ENCODE measurements at regions not wholly inside any gene's neighbourhood (a gene's known extent, or its start where the extent isn't known, plus 50 kb on each side); places are given as distances from the start of the nearest gene placed in this dataset.

DNA sequence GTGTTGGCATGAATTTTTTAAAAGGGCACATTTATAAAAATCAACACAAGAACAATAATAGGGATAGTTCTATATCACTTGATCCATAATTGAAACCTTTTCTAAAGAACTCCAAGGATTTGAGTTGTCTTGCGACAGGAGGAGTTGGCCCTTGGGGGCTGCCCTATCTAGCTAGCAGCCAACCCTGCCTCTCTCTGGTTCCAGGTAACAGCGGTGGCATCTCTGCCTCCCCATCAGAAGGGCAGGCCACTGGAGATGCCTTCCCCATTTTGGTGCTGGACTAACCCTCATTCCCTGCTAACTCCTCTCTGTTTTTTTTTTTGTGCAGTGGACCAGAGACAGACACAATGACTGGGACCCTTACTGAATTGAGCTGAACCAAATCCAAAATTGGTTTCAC is 393.0 kb downstream of the MED10 start:
- H3K27ac ChIP-seq (ENCODE audit: control insufficient read depth, insufficient read depth, low read length), result no peak overlapping the region
- dilution Hi-C loops (cut with MboI; ENCODE audit: extremely low pct_ligation_motif_present, low sequenced_read_pairs), result no loop called here
- H3K4me3 ChIP-seq (ENCODE audit: control insufficient read depth in 2 of 3, extremely low read depth in 1 of 3, insufficient read depth in 2 of 3, low read depth in 1 of 3, low read length in 3 of 3), result no peak overlapping the region
- H3K79me2 ChIP-seq (ENCODE audit: control insufficient read depth, insufficient read depth, low read length), result no peaks in the 10 kb centered on the region
- H3K36me3 ChIP-seq (ENCODE audit: control insufficient read depth in 2 of 2, extremely low read depth in 1 of 2, insufficient read depth in 2 of 2, low read length in 2 of 2), result no peaks in the 10 kb centered on the region
- no peak overlapping the region for H3K4me2 ChIP-seq (ENCODE audit: control insufficient read depth, extremely low read depth, insufficient read depth, low read depth, low read length)
- no peaks in the 10 kb centered on the region for H3K9me1 ChIP-seq (ENCODE audit: control insufficient read depth, extremely low read depth, insufficient read depth, low read length)
- H3K27me3 ChIP-seq (ENCODE audit: control insufficient read depth, extremely low read depth, insufficient read depth, low read length), result no peaks in the 10 kb centered on the region
- no peak for TF ChIP-seq EZH2 (IDR thresholded peaks at IDR 0.05; ENCODE audit: low read length)
- TF ChIP-seq, protein P1, sequence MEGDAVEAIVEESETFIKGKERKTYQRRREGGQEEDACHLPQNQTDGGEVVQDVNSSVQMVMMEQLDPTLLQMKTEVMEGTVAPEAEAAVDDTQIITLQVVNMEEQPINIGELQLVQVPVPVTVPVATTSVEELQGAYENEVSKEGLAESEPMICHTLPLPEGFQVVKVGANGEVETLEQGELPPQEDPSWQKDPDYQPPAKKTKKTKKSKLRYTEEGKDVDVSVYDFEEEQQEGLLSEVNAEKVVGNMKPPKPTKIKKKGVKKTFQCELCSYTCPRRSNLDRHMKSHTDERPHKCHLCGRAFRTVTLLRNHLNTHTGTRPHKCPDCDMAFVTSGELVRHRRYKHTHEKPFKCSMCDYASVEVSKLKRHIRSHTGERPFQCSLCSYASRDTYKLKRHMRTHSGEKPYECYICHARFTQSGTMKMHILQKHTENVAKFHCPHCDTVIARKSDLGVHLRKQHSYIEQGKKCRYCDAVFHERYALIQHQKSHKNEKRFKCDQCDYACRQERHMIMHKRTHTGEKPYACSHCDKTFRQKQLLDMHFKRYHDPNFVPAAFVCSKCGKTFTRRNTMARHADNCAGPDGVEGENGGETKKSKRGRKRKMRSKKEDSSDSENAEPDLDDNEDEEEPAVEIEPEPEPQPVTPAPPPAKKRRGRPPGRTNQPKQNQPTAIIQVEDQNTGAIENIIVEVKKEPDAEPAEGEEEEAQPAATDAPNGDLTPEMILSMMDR (optimal IDR thresholded peaks at IDR 0.05 in 1 of 3, IDR thresholded peaks at IDR 0.05 in 1 of 3, conservative IDR thresholded peaks at IDR 0.05 in 1 of 3; ENCODE audit: extremely low read depth in 1 of 3, insufficient read depth in 2 of 3, low read length in 3 of 3), result no peak
- peaks cover 2% of the 10 kb centered on the region for H3K9me3 ChIP-seq (ENCODE audit: control insufficient read depth, low read depth, low read length)
- no peak overlapping the region for H3K9ac ChIP-seq (ENCODE audit: control insufficient read depth, extremely low read depth, insufficient read depth, low read length)
- no peak overlapping the region for H2AFZ ChIP-seq (ENCODE audit: control insufficient read depth, low read length)
- no peak for FAIRE-seq
- no peak for DNase-seq (ENCODE audit: low read depth, low spot score)
- no peaks in the 10 kb centered on the region for H3K4me1 ChIP-seq (ENCODE audit: control insufficient read depth, extremely low read depth, insufficient read depth, low read length)
- no peaks in the 10 kb centered on the region for H4K20me1 ChIP-seq (ENCODE audit: control insufficient read depth, extremely low read depth, insufficient read depth, low read length)

DNA sequence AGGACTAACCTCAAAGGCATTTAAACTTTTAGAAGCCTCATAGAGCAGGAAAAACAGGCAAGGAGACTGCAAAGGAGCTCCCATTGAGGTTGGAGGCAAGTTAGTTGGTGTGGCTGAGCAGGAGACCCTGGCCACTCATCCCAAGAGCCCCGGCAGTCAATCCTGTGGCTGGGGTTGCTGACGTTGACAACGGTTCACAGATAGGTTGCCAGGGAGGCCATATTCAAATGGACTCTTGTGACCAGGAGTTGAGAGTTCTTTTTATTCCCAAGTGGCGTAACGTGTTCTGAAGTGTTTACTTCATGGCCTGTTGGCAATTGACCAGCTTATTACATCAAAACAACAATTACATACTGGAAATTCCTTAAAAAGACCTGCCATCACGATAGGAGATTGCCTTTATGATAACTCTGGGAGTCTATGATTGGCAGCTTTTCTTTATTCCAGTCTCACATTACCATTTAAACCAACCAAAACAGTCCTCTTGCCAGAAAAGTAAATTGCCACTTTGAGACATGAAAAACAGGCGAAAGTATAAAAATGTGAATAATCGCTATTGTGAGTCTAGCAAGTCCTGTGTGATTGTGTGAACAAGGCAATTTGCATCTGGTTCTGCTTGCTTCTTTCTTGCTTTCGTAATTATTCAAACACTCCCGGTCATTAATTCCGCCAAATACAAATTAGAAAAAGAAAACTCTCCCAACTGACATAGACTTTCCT is 394.9 kb downstream of the MED10 start:
- FAIRE-seq (no peak), DNase-seq (ENCODE audit: low read depth, low spot score) (no peak)
- Histone ChIP-seq H3K4me3 (ENCODE audit: control insufficient read depth in 2 of 3, extremely low read depth in 1 of 3, insufficient read depth in 2 of 3, low read depth in 1 of 3, low read length in 3 of 3) (no peak overlapping the region), H3K36me3 (ENCODE audit: control insufficient read depth in 2 of 2, extremely low read depth in 1 of 2, insufficient read depth in 2 of 2, low read length in 2 of 2) (no peaks in the 10 kb centered on the region), H3K27ac (ENCODE audit: control insufficient read depth, insufficient read depth, low read length) (no peak overlapping the region), H3K79me2 (ENCODE audit: control insufficient read depth, insufficient read depth, low read length) (no peaks in the 10 kb centered on the region), H2AFZ (ENCODE audit: control insufficient read depth, low read length) (no peak overlapping the region), H3K27me3 (ENCODE audit: control insufficient read depth, extremely low read depth, insufficient read depth, low read length) (no peaks in the 10 kb centered on the region), H3K4me1 (ENCODE audit: control insufficient read depth, extremely low read depth, insufficient read depth, low read length) (no peaks in the 10 kb centered on the region), H3K9me3 (ENCODE audit: control insufficient read depth, low read depth, low read length) (no peaks in the 10 kb centered on the region), H3K9ac (ENCODE audit: control insufficient read depth, extremely low read depth, insufficient read depth, low read length) (no peak overlapping the region), H4K20me1 (ENCODE audit: control insufficient read depth, extremely low read depth, insufficient read depth, low read length) (no peaks in the 10 kb centered on the region), H3K4me2 (ENCODE audit: control insufficient read depth, extremely low read depth, insufficient read depth, low read depth, low read length) (no peak overlapping the region), H3K9me1 (ENCODE audit: control insufficient read depth, extremely low read depth, insufficient read depth, low read length) (no peaks in the 10 kb centered on the region)
- no peak for TF ChIP-seq EZH2 (IDR thresholded peaks at IDR 0.05; ENCODE audit: low read length)
- TF ChIP-seq, protein P1 (optimal IDR thresholded peaks at IDR 0.05 in 1 of 3, IDR thresholded peaks at IDR 0.05 in 1 of 3, conservative IDR thresholded peaks at IDR 0.05 in 1 of 3; ENCODE audit: extremely low read depth in 1 of 3, insufficient read depth in 2 of 3, low read length in 3 of 3), result no peak
- dilution Hi-C loops (cut with MboI; ENCODE audit: extremely low pct_ligation_motif_present, low sequenced_read_pairs), result no loop called here

Measured in keratinocyte (primary cell).